ENCODE measurements at regions not wholly inside any gene's neighbourhood (a gene's known extent, or its start where the extent isn't known, plus 50 kb on each side); places are given as distances from the start of the nearest gene placed in this dataset.

DNA sequence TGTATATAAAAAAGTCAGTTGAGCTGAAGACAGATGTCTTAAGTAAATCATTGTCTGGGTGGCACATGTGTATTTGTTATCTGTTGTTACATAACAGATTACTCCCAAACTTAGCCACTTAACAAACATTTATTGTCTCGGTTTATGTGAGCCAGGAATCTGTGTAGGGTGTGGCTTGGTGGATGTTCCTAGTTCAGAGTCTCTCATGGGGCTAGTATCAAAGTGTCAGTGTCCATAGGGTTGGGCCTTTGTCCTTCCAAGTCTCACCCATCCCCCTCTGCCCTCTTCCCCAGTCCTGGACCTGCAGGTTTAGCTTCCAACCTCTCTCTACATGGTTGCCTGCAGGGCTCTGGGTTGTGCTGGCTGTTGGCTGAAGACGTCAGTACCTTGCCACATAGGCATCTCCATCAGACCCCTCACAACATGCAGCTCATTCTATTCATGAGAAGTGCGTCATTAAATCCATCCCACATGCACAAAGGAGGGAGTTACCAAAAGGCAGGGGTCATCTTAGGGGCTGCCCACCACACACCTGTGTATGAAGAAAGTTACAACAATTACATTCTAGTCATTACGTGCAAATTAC lies 127.5 kb downstream of the HS3ST1 start:
- H3K4me3 ChIP-seq (ENCODE audit: low read depth, low read length), result no peak overlapping the region
- H3K27me3 ChIP-seq (ENCODE audit: control insufficient read depth, insufficient read depth, low read length), result no peaks in the 10 kb centered on the region
- H3K36me3 ChIP-seq (ENCODE audit: control insufficient read depth, insufficient read depth, low read length), result no peaks in the 10 kb centered on the region
- DNase-seq (ENCODE audit: low read depth), result no peak
- TF ChIP-seq, protein P1, sequence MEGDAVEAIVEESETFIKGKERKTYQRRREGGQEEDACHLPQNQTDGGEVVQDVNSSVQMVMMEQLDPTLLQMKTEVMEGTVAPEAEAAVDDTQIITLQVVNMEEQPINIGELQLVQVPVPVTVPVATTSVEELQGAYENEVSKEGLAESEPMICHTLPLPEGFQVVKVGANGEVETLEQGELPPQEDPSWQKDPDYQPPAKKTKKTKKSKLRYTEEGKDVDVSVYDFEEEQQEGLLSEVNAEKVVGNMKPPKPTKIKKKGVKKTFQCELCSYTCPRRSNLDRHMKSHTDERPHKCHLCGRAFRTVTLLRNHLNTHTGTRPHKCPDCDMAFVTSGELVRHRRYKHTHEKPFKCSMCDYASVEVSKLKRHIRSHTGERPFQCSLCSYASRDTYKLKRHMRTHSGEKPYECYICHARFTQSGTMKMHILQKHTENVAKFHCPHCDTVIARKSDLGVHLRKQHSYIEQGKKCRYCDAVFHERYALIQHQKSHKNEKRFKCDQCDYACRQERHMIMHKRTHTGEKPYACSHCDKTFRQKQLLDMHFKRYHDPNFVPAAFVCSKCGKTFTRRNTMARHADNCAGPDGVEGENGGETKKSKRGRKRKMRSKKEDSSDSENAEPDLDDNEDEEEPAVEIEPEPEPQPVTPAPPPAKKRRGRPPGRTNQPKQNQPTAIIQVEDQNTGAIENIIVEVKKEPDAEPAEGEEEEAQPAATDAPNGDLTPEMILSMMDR (IDR thresholded peaks at IDR 0.05; ENCODE audit: insufficient read depth, low read length, poor library complexity, severe bottlenecking), result no peak

DNA sequence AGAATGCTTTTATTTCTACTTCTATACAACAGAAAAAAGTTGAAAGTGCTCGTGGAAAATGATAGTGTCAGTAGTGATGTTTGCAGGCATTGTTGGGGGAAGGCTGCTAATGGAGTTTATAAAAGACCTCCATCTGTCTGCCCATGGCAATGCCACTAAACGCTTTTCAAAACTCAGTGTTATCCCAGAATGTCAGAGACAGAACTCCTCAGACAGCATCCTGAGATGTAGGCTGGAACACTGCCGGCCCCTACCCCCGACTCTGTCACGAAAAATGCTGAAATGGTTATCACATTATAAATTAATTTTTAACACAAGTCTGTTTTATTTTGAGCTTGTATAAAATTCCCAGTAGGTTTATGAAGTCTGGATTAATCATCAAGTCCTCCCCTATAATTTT lies 128.9 kb downstream of the HS3ST1 start:
- no peaks in the 10 kb centered on the region for H3K27me3 ChIP-seq (ENCODE audit: control insufficient read depth, insufficient read depth, low read length)
- DNase-seq (ENCODE audit: low read depth), result no peak
- no peaks in the 10 kb centered on the region for H3K36me3 ChIP-seq (ENCODE audit: control insufficient read depth, insufficient read depth, low read length)
- TF ChIP-seq, protein P1 (IDR thresholded peaks at IDR 0.05; ENCODE audit: insufficient read depth, low read length, poor library complexity, severe bottlenecking), result no peak
- no peak overlapping the region for H3K4me3 ChIP-seq (ENCODE audit: low read depth, low read length)

DNA sequence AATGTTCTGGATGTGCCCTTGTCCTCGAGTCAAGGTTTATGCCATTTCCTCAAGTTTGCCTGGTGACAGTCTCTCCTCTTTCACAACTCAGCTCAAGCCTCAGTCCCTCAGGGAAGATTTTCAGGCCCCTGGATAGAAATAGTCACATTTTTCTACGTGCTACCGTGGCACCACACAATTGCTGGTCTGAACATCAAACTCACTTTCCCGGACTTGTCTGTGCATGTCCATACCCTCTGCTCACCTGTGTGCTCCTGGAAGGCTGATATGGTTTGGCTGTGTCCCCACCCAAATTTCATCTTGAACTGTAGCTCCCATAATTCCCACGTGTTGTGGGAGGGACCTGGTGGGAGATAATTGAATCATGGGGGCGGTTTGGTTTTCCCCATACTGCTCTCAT lies 129.7 kb downstream of the HS3ST1 start:
- no peaks in the 10 kb centered on the region for H3K27me3 ChIP-seq (ENCODE audit: control insufficient read depth, insufficient read depth, low read length)
- no peak for DNase-seq (ENCODE audit: low read depth)
- no peaks in the 10 kb centered on the region for H3K36me3 ChIP-seq (ENCODE audit: control insufficient read depth, insufficient read depth, low read length)
- TF ChIP-seq, protein P1 (IDR thresholded peaks at IDR 0.05; ENCODE audit: insufficient read depth, low read length, poor library complexity, severe bottlenecking), result no peak
- no peak overlapping the region for H3K4me3 ChIP-seq (ENCODE audit: low read depth, low read length)

DNA sequence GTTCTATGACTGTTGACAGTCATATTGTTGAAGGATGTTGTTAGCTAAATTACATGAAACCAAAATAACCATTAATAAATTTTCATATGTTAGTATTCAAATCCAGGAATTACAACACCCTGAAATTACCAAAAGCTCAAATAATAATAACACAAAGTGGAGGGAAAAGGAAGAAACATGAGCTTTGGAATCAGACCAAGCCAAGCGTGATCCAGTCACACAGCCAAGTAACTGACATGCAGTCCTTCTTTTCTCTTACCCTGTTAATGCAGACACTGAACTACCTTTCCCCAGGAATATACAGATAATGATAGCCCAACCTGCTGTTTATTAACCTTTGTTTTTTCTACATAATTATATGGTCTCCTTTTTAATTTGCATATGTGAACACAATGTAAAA lies 130.2 kb downstream of the HS3ST1 start:
- no peak overlapping the region for H3K4me3 ChIP-seq (ENCODE audit: low read depth, low read length)
- H3K27me3 ChIP-seq (ENCODE audit: control insufficient read depth, insufficient read depth, low read length), result no peaks in the 10 kb centered on the region
- no peak for DNase-seq (ENCODE audit: low read depth)
- H3K36me3 ChIP-seq (ENCODE audit: control insufficient read depth, insufficient read depth, low read length), result no peaks in the 10 kb centered on the region
- TF ChIP-seq, protein P1 (IDR thresholded peaks at IDR 0.05; ENCODE audit: insufficient read depth, low read length, poor library complexity, severe bottlenecking), result no peak

DNA sequence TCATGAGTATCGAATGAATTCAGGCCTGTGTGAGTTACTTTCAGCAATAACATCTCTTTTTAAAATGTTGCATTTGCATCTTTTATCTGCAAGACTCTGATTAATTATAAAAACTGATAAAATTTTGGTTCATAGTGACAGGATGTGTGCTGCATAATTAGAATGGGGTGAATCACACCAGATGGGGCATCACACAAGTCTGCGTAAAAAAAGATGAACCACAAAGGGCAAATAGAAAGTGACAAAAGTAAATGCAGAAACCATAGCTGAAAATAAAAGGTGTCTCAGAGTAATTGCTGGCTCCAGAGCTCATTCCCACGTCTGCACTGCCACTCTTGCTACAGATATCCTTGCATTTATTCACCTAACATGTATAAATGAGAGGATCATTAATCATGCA lies 131.1 kb downstream of the HS3ST1 start:
- H3K36me3 ChIP-seq (ENCODE audit: control insufficient read depth, insufficient read depth, low read length), result no peaks in the 10 kb centered on the region
- no peaks in the 10 kb centered on the region for H3K27me3 ChIP-seq (ENCODE audit: control insufficient read depth, insufficient read depth, low read length)
- no peak overlapping the region for H3K4me3 ChIP-seq (ENCODE audit: low read depth, low read length)
- TF ChIP-seq, protein P1 (IDR thresholded peaks at IDR 0.05; ENCODE audit: insufficient read depth, low read length, poor library complexity, severe bottlenecking), result no peak
- DNase-seq (ENCODE audit: low read depth), result no peak

DNA sequence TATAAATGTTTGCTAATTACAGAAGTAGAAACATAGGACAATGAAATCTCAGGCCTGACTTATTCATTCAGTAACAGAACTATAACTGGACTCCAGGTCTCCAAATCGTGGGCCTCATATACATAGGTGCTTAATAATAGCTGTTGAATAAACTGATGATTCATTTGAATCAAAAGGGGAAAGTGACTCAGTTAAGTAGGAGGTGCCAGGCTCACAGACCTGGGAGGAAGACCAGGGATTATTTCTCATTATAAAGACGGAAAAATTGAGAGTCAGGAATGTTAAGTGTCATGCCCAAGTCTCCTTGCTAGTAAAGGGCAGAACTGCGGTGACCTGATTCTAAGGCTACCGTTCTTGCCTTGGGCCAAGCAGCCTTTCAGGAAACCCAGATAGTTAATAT lies 131.5 kb downstream of the HS3ST1 start:
- TF ChIP-seq, protein P1 (IDR thresholded peaks at IDR 0.05; ENCODE audit: insufficient read depth, low read length, poor library complexity, severe bottlenecking), result no peak
- no peaks in the 10 kb centered on the region for H3K27me3 ChIP-seq (ENCODE audit: control insufficient read depth, insufficient read depth, low read length)
- no peaks in the 10 kb centered on the region for H3K36me3 ChIP-seq (ENCODE audit: control insufficient read depth, insufficient read depth, low read length)
- no peak overlapping the region for H3K4me3 ChIP-seq (ENCODE audit: low read depth, low read length)
- DNase-seq (ENCODE audit: low read depth), result no peak

Measured in kidney epithelial cell (primary cell).